HuH-7 (cell line): ENCODE measurements at regions not wholly inside any gene's neighbourhood (a gene's known extent, or its start where the extent isn't known, plus 50 kb on each side); places are given as distances from the start of the nearest gene placed in this dataset.
"Not testable (repeated sequence)": the region's sequence is repeated elsewhere in the genome, so short reads cannot be mapped to it uniquely, and the experiment has no call there.

ENCODE experiments used
- DNase-seq: peaks from one replicate; pipeline ENCODE4 v3.0.0; 2011; ENCODE audit warnings: low spot score

DNA sequence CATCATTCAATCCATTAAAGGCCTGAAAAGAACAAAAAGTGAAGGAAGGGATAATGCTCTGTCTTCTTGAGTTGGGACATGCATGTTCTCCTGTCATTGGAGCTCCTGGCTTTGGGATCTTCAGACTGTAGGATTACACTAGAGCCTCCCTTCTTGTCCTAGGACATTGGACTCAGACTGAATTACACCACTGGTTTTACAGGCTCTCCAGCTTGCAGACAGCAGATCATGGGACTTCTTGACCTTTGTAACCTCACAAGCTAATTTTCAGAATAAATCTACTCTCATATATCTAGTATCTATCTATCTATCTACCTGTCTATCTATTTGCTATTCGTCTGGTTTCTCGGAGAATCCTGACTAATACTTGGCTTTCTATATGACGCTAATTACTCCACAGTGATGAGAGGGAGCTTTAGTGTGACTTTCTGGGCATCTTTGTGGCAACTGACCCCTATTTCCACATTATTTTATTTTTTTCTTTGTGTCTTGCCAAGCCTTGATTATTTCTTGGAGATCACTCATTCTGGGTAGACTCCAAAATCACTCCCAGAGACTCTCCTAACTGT is 151.9 kb upstream of the ZNF184 start:
- no peak for DNase-seq

DNA sequence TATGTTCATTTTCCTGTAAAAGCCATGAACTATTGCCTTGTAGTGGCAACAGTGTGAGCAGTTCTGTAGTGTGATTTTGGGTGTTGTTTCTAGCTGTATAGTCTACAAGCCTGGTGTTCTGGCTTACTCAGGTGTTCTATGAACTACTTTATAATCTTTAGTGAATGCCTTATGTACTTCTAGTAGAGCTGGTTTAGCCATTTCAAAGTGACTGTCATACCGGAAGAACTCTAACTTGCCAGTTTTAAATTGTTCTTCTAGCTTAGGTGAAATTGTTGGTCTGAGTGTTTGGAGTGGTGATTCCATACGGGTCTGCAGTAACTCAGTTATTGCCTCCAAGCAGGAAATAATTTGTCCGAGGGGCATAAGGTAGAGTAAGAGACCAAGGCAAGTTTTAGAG is 150.2 kb upstream of the ZNF184 start:
- DNase-seq, result no peak

DNA sequence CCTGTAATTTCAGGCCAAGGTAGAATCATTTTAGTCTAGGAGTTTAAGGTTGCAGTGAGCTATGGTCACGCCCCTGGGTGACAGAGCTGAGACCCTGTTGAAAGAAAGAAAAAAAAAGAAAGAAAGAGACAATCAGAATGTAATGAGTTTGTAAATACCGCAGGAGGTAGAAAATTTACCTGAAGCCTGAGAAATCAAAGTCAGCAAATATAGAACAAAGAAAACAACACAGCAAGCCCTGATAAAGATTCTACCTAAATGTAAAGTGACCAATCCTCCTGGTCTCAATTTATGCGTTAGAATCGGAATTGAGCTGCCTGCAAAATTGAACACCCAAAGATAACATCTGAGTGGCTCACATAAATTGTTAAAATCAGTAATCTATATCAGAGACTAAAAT is 146.5 kb upstream of the ZNF184 start:
- DNase-seq, result no peak

DNA sequence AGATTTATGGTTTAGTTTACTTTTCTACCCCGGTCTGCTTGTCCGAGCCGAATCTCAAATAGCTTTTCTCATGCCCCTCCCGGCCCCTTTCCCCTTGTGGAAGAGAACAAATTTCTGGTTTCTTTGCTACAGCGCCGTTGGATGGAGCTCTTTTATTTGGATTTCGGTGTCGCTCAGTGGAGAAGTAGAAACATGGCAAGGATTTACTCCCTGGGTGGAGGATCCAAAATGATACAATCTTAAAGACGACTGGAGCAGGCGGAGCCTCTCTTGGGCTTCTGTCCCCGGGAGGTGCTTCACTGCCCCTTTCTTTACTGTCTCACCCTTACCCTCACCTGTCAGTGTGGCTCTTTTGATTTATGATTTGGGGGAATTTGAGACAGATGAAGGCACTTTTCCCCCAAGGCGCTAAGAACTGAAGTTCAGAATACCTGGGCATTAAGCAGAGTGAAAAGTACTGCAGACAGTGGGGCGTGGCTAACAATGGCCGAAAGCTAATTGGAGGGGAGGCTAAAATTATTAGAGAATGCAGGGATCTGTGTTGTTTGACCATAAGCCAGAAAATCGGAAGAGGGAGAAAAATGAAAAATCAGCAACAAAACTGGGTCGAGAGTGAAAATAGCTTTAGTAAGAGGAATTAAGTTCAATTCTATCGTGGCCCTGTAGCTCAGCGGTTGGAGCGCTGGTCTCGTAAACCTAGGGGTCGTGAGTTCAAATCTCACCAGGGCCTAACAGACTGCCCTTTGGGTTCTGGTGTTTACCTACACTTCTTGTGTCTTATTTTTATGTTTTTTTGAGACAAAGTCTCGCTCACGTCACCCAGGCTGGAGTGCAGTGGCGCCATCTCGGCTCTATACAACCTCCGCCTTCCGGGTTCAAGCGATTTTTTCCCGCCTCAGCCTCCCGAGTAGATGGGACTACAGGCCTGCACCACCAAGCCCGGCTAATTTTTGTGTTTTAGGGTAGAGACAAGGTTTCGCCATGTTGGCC is 145.1 kb upstream of the ZNF184 start:
- DNase-seq, result no peak

DNA sequence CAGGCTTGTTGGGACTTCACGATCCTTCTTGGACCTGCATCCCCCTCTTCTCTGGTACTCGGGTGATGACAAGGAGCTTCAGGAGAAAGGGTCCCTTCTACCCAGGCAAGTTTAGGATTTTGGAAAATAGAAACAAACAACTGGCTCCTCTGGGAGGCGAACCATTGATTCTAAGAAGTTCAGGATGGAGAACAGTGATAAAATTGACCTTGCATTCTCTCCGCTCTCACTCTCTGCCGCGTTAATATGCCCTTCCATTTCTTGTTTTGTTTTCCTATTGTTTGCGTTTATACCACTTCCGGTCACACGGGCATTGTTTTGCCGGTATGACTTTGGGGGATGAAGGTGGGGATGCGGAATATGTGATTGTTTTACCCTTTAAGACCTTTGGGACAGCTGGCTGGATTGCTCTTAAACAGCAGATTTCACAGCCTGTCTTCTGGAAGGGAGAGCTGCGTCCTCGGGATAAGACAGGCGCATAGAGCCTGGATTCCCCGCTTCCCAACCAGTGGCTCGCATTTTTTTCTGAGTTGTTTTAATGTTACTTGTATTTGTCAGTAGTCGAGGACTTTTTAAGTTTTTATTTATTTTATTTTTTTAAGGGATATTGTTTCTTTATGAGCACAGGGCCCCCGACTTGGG is 144.3 kb upstream of the ZNF184 start:
- DNase-seq, result no peak

DNA sequence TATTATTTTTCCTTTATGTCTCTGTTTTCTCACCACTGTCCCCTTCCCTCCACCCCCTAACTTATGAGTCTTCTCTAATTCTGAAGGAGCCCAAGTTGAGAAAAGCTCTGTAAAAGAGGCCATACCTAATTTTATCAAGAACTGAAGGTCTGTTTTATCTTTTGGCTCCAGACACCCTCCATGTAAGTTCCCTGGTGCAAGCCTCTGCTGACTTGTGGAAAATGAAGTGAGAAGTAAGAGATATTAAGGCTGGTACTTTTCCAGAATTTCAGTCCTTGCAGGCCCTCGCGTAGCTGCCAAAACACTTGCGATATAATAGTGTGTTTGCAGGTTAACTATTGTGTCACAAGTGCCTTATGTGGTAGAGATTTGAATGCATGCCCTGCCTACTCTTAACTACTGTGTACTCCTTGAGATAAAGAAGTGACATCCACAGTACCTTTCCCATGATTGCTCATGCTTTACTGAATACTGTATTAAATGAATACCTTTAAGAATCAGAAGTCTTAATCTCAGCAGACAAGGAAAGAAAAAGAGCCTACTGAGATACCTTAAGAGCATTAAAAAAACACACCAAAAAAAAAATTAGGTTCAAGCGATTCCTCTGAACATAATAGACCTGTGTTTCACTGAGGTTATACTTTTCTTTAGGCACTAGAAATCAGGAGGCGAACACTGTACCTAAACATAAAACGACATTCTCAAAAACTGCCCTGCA is 143.6 kb upstream of the ZNF184 start:
- no peak for DNase-seq

DNA sequence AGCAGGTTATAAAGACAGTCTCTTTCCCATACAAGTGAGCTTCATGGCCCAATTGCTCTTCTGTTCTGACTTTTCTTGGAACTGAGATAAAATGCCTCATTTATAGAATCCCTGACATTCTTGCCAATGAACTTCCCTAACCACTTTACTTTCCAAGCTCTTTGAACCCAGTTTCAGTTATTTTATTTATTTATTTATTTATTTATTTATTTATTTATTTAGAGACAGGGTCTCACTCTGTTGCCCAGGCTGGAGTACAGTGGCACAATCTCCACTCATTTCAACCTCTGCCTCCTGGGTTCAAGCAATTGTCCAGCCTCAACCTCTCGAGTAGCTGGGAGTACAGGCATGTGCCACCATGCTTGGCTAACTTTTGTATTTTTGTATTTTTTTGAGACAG is 138.5 kb upstream of the ZNF184 start:
- DNase-seq, result no peak

DNA sequence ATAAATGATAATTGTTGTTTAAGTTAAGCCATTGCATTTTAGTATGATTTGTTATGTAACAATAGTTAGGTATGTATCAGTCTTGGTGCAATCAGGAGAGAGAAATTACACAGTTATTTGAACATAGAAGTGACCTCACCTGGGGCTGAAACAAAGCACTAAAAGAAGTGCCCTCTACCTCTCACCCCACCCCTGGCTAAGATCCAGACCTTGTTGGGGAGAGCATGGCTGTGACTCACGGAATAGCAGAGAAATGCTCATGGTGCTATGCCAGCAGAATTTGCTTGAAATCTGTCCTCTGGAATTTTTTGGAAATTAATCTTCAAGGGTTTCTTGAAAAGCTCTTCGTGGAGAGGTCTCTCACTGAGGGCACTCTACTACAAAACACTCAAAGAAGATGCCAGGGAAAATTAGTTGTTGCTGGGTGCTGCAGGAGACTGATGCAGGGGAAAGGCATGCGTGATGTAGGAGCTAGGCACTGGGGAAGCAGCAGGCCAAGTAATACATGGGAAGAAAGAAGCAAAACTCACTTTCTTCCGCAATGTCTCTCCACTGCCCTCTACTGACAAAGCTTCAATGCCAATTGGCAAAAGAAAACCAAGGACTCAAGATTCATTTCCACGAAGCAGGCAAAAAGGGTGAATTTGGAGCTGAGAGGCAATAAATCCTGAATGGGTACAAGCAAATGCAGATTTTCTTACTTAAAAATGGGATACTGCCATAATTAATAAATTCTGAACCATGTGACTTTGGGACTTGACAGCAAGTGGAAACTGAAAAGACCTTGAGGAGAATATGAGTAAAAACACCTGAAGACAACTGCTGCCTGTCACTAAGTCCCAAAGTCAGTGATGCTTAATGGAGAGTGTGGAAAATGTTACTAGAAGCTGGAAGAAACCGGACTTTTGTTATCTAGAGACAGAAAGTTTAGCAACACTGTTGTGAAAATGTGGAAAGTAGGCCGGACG is 136.3 kb upstream of the ZNF184 start:
- DNase-seq, result no peak

DNA sequence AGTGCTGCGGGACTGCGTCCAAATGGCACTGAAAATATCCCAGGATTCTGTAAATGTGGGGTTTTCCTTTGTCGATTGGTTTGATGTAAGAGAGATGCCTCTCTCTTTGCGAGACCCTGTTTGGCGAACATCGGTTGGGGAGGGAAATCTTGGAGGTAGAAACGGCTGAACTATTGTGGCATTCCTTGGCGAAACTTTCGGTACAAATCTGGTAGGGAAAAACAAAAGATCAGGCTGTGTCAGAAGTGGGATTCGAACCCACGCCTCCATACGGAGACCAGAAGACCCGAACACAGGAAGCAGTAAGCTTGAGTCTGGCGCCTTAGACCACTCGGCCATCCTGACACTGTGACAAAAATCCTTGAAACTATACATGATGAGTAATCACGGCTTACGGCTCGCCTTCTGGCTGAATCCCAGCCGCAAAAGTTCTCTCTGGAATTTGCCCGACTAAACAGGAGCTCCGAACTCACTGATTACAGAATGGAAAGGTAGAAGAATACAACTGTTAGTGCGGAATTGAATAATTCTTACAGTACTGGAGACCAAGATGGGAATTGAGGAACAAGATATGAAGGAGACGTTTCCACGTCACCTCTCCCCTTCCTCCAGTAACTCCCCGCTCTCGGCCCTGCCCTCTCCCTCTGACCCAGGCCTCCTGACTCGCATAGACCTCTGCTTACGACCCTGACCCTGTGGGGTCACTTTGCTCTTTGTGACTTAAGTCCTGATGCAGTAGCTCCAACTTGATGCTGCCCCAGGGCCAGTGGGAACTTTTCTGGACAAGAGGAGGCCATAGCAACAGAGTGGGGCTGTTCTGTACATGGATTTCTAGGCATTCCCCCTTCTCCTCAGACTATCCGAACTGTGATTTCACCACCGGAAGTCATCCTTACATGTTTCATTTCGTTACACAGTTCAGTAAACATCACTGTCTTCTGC is 132.8 kb upstream of the ZNF184 start:
- DNase-seq, result no peak

DNA sequence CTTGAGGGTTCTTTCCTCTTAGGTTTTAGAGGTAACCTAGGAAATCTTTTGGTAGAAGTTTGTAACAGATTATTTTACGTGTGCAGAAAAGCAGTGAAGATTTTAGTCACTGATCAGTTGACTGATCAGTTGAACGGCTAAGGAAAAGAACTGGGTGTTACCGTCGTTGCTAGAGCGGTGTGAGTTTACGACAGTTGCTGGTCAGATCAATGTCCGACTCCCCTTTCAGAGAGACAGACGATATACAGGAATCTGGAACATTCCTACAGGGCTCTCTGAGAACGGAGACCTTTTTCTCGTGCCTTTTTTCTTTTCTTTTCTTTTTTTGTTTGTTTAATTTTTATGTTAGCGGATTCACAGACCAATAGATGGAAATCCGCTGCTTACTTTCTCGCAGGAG is 132.1 kb upstream of the ZNF184 start:
- no peak for DNase-seq

DNA sequence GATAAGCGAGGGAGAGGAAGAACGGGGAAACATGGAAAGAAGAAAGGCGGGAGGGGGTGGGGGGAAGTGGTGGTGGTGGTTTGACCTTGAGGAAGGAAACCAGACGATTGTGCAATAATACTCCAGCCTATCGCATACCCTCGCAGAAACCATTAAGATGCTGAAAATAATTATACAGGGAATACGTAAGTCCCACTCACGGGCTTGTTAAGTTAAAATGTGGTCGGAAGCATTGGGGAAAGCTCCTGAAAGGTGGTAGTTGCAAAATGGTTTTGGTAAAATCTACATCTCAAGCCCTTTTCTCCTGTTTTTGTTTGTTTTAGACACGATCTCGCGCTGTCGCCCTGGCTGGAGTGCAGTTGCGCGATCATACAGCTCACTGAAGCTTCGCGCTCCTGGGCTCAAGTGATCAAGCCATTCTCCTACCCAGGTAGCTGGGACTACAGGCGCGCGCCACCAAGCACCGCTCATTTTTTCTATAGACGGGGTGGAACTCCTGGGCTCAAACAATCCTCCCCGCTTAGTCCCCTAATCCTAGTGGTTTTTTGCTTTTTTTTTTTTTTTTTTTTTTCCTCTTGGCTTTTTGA is 128.9 kb upstream of the ZNF184 start:
- DNase-seq, result no peak

DNA sequence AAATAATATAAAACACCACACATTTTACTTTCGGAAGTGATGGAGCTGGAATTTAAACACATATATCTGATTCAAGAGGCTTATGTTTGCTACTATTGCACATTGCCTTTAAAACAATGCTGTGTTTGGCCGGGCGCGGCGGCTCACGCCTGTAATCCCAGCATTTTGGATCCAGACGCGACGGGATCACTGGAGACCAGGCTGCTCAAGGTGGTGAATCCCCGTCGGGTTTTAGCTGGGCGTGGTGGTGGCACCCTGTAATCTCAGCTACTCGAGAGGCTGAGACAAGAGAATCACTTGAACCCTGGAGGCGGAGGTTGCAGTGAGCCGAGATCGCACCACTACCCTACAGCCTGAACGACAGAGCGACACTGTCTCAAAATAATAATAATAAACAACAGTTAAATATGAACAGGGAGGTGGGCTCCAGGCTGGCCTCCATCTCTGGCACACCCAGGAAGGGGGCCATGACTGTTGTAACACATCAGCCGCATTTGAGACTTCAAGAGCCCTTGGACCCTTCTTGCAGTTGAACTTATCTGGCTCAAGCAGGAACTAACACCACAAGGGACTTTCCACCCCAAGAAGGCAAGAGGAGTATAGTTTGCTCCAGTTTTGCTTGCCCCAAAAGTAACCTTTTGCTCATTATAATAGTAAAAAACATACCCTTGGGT is 127.1 kb upstream of the ZNF184 start:
- no peak for DNase-seq

DNA sequence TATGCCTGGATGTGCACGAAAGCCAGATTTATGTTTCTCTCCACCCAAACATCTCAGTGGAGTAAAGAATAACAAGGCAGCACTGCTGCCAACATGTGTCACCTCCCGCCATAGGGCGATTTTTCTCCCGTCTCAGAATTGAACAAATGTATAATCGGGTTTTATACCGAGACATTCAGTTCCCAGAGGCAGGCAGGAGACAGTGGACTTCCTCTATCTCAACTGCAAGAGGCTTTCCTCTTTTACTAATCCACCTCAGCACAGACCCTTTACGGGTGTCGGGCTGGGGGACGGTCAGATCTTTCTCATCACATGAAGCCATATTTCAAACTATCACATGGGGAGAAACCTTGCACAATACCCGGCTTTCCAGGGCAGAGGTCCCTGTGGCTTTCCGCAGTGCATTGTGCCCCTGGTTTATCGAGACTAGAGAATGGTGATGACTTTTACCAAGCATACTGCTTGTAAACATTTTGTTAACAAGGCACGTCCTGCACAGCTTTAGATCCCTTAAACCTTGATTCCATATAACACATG is 124.2 kb upstream of the ZNF184 start:
- DNase-seq, result not testable (repeated sequence)

DNA sequence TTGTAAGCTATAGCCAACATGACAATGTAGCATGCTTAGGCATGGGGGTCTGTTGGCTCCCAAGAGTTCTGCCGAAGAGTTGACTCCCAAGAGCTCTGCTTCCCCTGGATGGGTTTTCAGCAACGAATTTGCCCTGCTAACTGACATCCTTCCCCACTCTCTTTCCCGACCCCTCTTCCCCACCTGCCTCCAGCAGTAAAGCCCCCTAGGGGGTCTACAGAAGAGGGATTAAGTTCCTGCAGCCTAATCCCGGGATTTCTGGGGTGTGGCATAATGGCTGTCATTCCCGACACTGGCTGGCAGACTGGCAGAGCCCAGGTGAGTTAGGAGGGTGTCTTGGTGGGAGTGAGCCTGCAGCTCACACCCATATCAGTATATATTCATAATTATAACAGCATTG is 121.0 kb upstream of the ZNF184 start:
- DNase-seq, result no peak

DNA sequence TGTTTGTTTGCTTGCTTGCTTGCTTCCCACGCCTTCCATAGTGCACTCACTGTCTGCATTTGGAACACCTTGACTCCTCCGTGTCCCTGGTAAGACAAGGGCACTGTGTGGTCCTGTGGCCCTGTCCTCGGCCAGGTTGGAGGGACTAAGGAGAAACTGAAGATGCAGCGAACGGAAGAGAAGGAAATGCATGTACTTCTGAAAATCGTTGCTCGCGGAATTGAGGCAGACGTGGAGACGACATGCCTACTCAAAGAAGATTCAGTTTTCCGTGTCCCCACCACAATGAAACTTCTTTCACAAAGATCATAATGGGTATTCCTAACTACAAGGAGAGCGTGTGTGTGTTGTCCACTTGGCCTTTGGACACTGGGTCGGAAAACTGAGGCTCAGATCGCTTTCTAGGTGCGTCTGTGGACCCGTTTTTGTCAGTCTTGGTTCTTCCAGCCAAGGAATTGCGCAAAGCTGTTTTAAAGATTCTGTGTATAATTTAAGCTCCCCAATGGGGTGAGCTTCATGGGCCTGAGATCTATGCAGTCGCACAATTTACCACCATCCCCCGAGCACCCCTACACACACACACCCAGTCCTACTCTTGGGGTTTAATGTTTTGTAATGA is 120.4 kb upstream of the ZNF184 start:
- no peak for DNase-seq

DNA sequence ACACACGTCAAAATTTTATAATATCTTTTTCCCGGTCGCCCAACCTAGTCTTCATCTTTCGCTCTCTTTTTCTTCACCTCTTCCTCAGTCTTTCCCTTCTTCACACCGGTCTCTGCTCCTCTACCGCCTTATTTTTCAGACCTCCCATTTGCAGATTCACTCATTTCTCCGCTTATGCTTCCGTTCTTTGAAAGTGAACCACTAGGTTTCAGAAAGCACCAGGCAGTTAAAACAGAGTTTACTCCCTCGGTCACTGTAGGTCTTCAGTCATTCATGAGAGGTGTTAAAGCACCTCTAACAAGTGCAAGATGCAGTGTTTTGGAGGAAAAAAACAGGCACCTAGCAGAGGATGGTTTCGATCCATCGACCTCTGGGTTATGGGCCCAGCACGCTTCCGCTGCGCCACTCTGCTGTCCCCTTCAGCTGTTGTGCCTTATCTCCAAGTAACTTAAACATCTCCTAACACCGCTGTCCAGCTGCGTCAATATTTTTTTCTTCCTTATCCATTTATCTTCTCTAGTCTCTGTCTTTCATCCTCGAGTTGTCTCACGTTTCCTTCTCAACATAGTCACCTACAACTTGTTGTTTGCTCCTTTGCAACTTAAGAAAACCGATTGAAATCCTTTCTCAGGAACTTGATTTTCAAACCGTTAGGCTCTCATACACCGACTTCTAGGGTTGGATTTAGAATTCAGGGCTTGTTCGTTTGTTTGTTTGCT is 119.7 kb upstream of the ZNF184 start:
- no peak for DNase-seq

DNA sequence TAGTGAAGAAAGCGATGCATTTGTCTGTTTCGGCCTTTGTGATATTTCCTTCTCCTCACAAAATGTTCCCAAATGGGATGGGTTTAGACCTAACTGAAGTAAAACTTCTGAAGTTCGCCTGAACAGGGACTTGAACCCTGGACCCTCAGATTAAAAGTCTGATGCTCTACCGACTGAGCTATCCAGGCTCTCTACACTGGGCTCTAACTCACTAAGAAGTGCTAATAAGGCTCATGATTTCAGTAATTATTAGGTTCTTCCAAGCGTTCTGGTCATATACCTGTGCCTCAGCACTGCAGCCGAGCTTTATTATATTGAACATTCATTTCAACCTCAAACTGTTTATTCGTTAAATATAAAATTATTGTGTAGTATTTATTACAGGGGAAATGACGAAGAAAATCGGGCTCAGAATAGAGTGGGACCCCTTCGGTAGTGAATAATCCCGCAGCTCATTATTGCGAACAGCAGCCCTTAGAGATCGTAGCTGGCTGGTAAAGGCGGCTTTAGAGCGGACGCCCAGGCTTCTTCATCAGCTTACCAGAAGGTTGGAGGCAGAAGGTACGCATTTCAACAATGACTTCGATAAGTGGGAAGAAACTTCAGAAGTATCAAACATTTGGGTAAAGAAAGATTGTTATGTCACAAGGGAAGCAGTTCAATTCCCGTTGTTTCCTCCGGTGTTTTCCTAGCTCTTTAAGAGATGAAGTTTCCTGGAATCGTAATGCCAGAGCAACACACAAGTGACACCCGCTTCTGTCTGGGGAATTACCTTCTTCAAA is 119.0 kb upstream of the ZNF184 start:
- DNase-seq, result no peak
